Neural cell (in vitro differentiated cells): ENCODE measurements at regions not wholly inside any gene's neighbourhood (a gene's known extent, or its start where the extent isn't known, plus 50 kb on each side); places are given as distances from the start of the nearest gene placed in this dataset.

ENCODE experiments used
- EP300 ChIP-seq: fragments of 450-650 bp; conservative IDR thresholded peaks from 2 replicates; pipeline ENCODE4 v1.6.1; 2014; ENCODE audit warnings: antibody characterized with exemption, mild to moderate bottlenecking, moderate library complexity; ENCODE audit not compliant: poor library complexity, severe bottlenecking
- EZH2 ChIP-seq: fragments of 200-600, 300-800 bp; shearing (Covaris generic), sonication (generic); IDR thresholded peaks from 2 replicates; pipeline ENCODE4 v1.6.1; 2014; ENCODE audit warnings: antibody characterized with exemption, low read length, borderline replicate concordance, mild to moderate bottlenecking; ENCODE audit not compliant: insufficient read depth, poor library complexity, severe bottlenecking
- POLR2AphosphoS5 ChIP-seq: IDR thresholded peaks from 2 replicates; pipeline ENCODE4 v1.6.1; 2012
- RAD21 ChIP-seq: fragments of 450-650 bp; conservative IDR thresholded peaks from 2 replicates; pipeline ENCODE4 v1.6.1; 2014; ENCODE audit warnings: antibody characterized with exemption, mild to moderate bottlenecking, moderate library complexity
- REST ChIP-seq: IDR thresholded peaks from 2 replicates; pipeline ENCODE4 v1.6.1; 2012; ENCODE audit warnings: borderline replicate concordance
- SMC3 ChIP-seq: fragments of 450-650 bp; conservative IDR thresholded peaks from 2 replicates; pipeline ENCODE4 v1.6.1; 2014; ENCODE audit warnings: antibody characterized with exemption, mild to moderate bottlenecking, moderate library complexity; ENCODE audit not compliant: poor library complexity
- TAF1 ChIP-seq: IDR thresholded peaks from 2 replicates; pipeline ENCODE4 v1.6.1; 2012; ENCODE audit warnings: low read depth
- TF ChIP-seq, protein P1 (sequence below): fragments of 450-650 bp; IDR thresholded peaks from 2 replicates; pipeline ENCODE4 v1.5.1; 2014; ENCODE audit warnings: antibody characterized with exemption, mild to moderate bottlenecking, moderate library complexity; ENCODE audit not compliant: poor library complexity, severe bottlenecking

DNA sequence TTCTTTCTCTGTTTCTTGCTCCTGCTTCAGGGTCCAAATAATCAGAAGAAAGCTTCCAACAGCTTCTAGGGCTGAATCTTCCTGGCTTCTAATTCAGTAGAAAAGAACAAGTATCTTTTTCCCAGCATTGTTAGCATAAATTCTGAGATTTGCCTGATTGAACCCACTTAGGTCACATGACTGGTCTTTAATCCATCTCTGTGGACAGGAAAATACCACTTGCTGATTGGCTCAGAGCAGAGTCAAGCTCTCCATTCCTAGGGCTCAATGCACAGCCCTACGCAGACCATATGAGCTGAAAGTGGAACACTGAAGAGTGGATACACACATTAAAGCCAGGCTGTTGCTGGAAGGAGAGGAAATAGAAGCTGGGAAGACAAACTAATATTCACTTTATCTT is 99.6 kb upstream of the RPL34 start:
- TF ChIP-seq EZH2 = no peak
- TF ChIP-seq, protein P1, sequence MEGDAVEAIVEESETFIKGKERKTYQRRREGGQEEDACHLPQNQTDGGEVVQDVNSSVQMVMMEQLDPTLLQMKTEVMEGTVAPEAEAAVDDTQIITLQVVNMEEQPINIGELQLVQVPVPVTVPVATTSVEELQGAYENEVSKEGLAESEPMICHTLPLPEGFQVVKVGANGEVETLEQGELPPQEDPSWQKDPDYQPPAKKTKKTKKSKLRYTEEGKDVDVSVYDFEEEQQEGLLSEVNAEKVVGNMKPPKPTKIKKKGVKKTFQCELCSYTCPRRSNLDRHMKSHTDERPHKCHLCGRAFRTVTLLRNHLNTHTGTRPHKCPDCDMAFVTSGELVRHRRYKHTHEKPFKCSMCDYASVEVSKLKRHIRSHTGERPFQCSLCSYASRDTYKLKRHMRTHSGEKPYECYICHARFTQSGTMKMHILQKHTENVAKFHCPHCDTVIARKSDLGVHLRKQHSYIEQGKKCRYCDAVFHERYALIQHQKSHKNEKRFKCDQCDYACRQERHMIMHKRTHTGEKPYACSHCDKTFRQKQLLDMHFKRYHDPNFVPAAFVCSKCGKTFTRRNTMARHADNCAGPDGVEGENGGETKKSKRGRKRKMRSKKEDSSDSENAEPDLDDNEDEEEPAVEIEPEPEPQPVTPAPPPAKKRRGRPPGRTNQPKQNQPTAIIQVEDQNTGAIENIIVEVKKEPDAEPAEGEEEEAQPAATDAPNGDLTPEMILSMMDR = no peak
- no peak for TF ChIP-seq RAD21
- no peak for TF ChIP-seq POLR2AphosphoS5
- TF ChIP-seq TAF1 = no peak
- TF ChIP-seq EP300 = no peak
- TF ChIP-seq REST = no peak
- no peak for TF ChIP-seq SMC3
